DMS153 treated with DMSO at 0.1 percent for 48 hours (cell line): ENCODE measurements at regions not wholly inside any gene's neighbourhood (a gene's known extent, or its start where the extent isn't known, plus 50 kb on each side); places are given as distances from the start of the nearest gene placed in this dataset.
"Not testable (repeated sequence)": the region's sequence is repeated elsewhere in the genome, so short reads cannot be mapped to it uniquely, and the experiment has no call there.

Experiments
- DNase-seq: peaks from one replicate; lab custom pipeline; 2025; ENCODE audit not compliant: unreplicated experiment; lab: John Stamatoyannopoulos, UW

DNA sequence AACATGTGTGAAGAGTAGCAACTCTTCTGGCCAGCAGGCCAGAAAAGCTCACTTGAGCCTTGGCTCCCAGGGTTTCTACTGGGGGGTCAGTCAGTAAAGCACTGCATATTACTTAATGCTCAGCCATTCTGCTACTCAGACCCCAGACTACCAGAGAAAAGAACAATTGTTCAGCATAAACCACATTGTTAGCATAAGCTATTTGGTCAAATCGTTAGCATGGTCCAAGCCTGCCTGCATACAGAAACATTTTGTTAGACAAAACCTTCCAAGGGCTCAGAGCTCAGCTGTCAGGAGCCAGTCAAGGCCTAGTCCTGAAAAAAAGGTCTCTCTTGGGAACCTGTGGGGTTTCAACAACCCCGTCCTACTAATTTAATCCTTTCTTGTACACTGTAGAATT, 449.3 kb downstream of the PRR16 start:
- DNase-seq = no peak

DNA sequence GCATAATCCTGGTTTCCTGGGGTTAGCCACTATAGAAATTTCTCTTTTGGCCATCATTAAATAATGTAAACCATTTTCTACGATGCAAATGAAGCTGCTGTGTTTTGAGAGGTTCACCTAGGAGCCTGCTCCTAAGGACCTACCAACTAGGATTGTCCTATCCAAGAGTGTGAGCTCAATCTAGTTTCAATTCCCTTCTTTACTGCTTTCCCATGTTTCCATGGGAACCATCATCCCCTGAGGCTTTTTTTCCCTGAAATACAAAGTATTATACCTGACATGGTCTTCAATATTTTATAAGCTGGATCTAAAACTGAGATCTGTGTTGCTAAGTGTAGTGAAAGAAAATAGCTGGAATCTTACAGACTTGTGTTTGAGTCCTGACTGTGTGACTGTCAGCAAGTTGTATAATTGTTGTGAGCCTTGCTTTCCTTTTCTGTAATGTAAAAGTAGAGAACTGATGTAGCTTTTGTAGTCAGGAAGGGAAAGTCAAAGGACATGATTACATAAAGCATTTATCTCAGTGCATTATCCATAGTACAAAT, 453.2 kb downstream of the PRR16 start:
- no peak for DNase-seq

DNA sequence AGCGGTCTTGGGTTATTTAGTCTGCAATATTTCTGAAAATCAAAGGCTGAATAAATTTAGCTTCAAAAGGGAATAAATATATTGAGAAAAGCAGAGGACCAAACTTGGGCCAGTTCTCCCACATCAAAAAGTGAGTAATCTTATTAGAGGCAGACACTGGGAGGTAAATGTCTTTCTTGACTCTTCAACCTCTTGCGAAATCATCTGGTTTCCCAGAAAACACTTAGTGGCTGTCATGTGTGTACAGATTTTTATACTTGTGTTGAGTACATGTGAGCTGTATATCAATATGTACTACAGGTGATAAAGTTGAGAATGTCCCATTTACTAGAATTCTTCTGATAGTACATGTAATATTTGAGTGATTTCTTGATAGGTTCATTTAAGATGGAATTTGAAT, 454.9 kb downstream of the PRR16 start:
- no peak for DNase-seq

DNA sequence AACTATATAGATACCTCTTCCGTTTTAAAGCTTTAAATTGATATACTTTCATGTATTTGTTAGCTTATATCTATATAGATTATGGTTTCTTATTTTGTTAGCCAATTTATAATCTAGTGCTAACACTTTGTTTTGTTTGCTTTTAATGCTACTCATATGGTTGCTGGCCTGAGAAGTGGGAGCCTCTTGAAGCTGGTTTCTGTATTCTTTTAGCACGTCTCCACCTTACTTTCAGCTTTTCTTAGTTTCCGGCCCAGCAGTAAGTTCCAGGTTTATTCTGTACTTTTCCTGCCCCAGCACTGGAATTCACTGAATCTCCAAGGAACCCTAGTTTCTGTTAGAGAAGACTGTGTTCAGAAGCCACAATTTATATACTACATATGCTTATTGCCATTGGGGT, 458.9 kb downstream of the PRR16 start:
- DNase-seq = no peak

DNA sequence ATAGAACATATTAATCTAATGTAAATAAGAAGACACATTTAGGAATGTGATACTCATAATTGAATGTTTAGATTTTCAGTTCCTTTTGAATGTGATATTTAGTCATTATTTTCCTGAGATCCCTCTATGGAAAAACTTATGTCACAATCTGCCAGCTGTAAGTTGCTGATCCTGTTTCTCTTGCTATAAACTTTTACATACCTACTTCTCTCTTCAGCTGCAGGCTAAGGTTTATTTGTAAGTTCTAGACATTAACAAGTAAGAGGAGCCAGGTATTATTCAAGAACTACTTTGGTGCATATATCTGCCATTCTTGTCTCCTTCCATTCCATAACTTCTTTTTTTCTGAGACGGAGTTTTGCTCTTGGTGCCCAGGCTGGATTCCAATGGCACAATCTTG, 462.4 kb downstream of the PRR16 start:
- no peak for DNase-seq

DNA sequence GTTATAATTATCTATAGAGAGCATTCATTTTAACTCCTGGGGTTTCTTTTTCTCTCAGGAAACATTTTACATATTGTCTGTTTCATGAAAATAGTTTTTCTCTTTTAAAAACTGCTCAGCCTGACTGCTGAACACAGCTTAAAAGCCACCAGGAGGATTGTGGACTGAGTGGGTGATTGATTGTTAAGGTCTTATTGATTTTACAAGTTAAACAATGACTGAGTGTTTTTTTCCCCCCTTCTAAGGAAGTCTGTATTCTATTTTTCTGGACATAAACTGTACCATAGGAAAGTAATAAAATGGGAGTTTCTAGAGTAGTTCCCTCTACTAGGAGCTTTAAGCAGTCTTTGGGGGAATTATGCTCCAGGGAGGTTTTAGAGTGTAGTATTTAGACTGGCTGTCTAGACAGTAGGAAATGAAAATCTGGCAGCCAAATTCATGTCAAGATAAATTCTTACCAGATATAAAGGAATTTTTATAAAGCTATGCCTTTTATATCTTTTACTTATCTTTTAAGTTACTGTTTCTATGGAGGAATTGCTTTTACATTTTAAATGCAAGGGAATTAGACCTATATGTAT, 463.9 kb downstream of the PRR16 start:
- no peak for DNase-seq

DNA sequence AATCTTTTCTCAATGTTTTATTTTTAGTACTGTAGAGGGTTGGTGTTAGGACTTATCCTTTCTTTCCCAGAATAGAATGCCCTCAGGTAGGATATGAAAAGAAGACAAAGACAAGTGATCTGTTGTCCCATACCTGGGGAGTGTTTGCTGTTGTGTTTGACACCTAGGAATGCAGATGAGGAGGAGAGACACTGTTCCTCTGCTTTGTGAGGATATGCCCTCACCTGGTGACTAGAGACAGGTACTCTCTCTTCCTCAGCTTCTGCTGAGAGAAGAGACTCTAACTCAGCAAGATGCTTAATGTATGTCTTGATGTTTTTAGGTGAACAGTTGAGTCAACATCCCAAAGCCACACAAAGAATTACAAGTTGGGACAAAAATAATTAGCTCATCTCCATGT, 468.4 kb downstream of the PRR16 start:
- no peak for DNase-seq

DNA sequence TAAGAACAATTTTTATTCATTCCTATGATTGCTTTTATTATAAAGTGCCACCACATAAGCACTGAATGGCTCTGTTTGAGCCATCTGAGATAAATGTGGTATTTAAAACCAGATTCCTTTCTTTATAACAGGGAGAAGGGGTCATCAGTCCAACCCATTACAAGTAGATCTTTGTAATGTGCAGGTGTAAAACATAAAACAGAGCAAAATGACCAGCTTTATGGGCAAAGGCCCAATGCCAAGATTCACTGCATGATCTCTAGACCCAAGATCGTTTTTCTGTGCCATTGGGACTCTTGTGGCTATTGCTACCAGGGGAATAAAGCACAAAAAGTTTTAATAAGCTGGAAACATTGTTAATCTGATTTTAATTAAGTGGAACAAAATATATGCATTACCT, 469.9 kb downstream of the PRR16 start:
- DNase-seq = no peak

DNA sequence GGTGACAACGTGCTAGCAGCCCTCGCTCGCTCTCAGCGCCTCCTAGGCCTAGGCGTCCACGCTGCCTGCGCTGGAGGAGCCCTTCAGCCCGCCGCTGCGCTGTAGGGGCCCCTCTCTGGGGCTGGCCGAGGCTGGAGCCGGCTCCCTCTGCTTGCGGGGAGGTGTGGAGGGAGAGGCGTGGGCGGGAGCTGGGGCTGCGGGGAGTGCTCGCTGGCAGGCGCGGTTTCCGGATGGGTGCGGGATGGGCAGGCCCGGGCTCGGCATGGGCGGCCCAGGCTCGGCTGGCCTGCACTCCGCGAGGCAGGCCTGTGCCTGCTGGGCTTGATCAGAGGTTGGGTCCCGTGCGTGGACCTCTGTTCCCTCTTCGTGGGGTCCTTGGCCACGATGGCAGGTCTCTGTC, 472.6 kb downstream of the PRR16 start:
- DNase-seq = no peak

DNA sequence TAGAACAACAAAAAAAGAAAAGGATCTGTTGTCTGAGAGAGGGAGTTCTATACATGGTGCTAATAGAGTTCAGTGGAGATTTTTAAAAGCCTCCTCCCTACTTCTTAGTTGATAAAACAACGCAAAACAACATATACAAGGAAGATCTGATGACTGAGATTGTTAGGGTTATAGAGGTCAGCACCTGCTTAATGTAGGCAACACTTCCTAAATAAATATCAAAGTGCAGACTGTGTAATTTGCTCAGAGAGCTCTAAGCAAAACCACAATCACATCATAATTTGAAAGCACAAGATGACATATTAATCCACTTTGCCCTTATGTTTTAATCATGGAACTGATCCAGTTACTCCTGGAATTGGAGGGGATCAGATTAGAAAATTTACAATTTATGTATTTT, 474.5 kb downstream of the PRR16 start:
- DNase-seq = no peak

DNA sequence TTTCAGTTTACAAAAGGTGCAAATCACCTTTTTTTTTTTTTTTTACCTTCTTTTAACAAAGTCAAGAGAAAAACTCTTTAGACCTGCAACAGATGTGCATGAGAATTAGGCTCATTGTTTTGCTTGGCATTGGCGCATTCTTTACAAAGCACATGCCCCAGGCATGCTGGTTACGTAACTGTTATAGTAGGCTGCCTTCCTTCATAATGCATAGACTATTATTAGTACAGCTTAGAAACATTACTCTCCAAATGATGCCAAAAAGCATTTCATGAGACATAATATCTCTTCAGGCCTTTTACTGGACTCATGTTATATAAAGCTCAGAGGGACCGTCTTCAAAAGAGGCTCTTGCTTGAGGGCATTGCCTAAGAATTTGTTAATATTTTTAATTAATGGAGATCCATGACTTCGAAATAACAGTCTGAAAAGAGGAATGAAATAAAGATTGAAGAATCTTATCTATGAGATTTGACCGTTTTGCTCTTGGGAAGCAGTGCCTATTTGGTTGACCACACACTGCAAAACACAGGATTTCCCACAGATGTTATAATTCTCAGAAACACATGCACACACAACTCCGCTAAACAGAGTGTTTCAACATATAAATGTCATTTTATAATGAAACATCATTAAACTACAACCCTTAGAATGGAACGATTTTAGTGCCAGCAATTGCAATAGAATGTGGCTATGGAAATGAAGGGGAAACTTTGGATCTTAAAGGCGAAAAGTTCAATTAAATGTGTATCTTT, 478.7 kb downstream of the PRR16 start:
- DNase-seq = no peak

DNA sequence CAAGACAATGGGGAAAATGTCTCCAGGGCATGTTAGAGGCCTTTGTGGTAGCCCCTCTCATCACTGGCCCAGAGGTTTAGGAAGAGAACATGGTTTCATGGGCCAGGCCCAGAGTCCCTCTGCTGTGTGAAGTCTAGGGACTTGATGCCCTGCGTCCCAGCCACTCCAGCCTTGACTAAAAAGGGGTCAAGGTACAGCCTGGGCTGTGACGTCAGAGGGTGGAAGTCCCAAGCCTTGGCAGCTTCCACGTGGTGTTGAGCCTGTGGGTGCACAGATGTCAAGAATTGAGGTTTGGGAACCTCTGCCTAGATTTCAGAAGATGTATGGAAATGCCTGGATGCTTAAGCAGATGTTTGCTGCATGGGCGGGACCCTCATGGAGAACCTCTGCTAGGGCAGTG, 485.5 kb downstream of the PRR16 start:
- not testable (repeated sequence) for DNase-seq

DNA sequence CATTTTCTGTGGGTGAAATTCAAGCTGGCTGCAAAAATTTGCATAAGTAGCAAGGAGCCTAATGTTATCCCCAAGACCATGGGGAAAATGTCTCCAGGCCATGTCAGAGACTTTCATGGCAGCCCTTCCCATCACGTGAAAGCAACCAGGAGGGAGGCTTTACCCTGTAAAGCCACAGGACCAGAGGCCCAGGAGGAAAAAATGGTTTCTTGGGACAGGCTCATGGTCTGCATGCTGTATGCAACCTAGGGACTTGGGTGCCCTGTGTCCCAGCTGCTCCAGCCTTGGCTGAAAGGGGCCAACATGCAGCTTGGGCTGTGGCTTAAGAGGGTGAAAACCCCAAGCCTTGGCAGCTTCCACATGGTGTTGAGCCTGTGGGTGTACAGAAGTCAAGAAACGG, 489.3 kb downstream of the PRR16 start:
- not testable (repeated sequence) for DNase-seq

DNA sequence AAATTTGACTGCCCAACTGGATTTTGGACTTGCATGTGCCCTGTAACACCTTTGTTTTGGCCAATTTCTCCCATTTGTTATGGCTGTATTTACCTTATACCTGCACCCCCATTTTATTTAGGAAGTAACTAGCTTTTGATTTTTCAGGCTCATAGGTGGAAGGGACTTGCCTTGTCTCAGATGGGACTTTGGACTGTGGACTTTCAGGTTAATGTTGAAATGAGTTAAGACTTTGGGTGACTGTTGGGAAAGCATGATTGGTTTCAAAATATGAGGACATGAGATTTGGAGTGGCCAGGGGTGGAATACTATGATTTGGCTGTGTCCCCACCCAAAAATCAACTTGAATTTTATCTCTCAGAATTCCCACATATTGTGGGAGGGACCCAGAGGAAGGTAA, 490.2 kb downstream of the PRR16 start:
- DNase-seq = no peak

DNA sequence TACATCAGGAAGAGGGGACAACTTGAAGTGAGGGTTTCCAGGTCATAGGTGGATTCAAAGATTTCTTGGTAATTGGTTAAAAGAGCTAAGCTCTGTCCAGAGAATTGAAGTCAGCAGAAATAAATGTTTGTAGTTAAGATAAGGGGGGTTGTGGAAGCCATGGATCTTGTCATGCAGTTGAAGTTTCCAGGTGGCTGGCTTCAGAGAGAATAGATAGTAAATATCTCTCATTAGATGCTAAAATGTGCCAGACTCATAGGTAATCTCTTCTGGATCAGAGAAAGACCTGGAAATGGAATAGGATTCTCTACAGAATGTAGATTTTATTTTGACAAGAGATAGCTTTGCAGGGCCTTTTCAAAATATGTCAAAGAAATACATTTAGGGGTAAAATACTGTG, 491.7 kb downstream of the PRR16 start:
- no peak for DNase-seq

DNA sequence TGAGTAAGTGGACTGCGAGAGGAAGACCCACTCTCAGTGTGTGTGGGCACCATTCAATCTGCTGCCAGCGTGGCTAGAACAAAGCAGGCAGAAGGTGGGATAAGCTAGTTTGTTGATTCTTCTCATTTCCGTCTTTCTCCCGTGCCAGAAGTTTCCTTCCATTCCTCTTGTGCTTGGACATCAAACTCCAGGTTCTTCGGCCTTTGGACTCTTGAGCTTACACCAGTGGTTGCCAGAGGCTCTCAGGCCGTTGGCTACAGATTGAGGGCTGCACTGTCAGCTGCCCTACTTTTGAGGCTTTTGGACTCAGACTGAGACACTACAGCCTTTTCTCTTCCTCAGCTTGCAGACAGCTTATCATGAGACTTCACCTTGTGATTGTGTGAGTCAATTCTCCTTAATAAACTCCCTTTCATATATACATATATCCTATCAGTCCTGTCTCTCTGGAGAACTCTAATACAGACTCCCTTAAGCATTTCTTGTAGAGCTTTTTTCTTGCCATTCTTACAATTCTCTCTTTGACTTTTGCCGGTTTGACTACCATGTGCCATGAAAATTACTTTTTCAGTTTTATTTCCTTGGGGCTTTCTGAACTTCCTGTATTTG, 494.9 kb downstream of the PRR16 start:
- DNase-seq = no peak

DNA sequence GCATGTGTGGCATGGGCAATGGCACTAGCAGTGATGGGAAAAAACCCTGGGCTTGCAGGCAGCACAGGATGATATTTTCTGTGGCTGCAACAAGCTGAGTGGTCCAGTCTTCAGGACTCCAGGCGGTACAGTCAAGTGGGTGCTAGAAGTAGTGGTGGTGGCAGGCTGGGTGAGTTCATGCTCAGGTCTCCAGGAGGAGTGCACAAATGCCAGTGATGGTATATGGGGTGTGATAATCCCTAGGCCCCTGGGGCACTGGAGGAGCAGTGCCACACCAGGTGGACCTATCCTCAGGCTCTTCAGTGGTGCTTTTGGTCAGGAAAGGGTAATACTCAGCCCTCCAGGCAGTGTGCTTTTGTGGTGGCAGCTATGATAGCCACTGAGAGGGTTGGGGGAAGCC, 496.4 kb downstream of the PRR16 start:
- no peak for DNase-seq

DNA sequence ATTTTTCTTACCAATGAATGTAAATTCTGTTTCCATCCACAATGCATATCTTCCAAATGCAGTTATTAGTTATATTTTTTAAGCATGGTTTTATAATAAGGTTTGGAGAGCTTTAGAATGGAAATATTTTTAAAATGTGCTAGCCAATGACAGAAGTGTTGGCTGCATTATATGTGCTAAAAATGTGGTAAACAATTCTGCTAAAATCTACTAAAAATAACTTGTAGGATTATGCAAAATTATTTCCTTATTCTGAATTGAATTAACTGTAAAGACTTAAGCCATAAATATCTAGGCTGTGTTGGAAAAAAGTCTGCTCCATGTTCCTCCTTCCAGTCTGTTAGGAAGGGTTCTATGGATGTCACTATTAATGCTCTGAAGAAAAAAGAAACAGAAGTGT, 503.3 kb downstream of the PRR16 start:
- no peak for DNase-seq

DNA sequence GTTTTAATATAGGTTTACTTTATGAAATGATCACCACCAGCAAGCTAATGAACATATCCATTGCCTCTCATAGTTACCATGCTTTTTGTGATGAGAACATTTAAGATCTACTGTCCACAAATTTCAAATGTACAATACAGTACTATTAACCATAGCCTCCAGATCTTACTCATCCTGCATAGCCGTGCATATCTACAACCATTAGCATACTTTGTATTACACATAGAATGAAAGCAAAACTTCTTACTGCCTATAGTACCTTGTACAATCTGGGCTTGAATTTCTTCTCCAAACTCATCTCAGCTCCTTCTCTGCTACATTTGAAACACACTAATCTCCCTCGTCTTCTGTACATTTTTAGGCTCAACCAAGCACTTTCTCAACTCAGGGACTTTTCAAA, 510.6 kb downstream of the PRR16 start:
- DNase-seq = no peak

DNA sequence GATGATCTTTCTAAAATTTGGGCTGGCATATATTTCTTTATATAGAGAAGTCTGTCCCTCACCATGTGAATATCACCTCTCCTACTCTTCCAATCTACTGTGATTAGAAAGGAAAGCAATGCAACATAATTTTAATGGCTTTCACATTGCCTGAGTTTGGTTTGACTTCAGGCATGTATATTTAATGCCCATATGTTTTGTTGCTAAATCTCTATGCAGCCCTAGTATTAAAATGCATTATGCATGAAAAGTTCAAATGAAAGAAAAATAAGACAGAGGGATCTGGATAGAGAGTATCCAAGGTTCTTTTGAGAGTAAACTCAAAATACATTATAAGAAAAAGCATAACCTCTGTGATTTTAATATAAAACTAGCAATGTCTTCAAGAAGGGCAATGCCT, 518.3 kb downstream of the PRR16 start:
- no peak for DNase-seq

DNA sequence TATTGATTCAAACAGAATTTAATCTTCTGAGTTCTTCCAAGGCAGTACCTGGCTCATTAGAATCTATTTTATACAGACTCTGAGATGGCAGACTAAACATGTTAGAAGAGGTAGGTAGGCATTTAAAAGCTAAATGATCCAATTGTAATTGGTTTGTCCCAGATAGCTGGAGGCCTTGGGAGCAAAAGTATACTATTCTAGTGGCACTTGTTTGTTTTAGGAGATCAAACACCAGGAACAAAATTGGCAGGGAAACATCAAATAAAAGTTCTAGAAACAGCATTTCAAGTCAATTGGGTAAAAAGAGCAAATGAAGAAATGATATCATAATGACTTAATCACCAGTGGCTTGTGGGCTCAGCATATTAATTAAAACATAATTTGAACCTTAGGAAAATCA, 521.4 kb downstream of the PRR16 start:
- DNase-seq = no peak

DNA sequence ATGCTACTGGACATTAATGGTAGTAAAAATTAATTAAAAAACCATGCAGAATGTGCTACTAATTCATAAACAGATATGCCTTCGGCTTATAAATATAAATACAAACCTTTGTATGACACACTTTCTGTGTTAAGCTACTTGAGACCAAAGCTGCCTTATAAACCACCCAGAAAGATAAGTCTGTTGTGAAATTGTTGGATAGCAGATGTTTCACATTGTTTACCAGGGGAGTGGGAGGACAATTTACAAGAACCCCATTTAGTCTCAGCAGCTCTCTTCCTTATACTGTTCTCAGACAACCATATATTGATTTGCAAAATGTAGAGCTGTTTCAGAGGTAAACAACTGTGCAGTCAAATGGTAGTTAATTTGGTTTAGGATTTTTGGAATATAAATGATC, 524.4 kb downstream of the PRR16 start:
- DNase-seq = no peak
